ENCODE measurements at regions not wholly inside any gene's neighbourhood (a gene's known extent, or its start where the extent isn't known, plus 50 kb on each side); places are given as distances from the start of the nearest gene placed in this dataset.
"Not testable (repeated sequence)": the region's sequence is repeated elsewhere in the genome, so short reads cannot be mapped to it uniquely, and the experiment has no call there.

DNA sequence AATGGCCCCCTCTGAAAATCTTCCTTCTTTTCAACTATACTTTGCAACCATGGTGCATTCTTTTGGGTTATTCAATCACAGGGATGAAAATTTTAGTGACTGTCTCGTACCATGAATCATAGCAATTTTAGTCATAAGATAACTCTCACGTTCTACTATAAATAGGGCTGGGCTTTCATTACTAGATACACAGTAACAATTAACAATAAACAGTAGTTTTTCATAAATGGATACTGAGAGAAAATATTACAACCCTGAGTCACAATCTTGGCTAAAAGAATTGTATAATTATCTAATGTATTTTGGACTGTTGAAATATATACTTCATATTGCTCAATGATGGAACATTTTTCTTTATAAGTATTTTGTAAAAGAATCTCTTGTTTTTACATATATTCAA is 96.1 kb downstream of the TEX35 start:
- no peak for DNase-seq

GRCh38 chr1:178610690-178611410 is 97.9 kb downstream of the TEX35 start:
- not testable (repeated sequence) for DNase-seq

DNA sequence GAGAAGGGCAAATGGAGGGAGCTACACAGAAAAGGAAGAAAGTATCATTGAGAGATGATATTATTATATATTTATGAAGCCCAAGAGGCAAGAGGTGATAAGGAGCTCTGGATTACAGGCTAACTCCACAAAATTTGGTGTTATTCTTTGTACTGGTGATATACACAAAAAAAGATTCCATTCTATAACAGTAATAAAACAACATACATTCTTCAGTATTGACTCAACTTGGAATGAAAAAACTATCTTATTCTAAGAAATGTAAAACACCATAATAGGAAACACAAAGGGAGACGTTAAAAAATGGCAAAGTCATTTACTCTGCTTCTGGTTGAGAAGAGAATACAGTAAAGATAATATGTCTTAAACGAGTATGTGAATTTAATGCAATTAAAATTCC is 99.4 kb downstream of the TEX35 start:
- DNase-seq, result no peak

- no peak for DNase-seq
These were observed 100.5 kb downstream of the TEX35 start for GRCh38 chr1:178613271-178613945.

DNA sequence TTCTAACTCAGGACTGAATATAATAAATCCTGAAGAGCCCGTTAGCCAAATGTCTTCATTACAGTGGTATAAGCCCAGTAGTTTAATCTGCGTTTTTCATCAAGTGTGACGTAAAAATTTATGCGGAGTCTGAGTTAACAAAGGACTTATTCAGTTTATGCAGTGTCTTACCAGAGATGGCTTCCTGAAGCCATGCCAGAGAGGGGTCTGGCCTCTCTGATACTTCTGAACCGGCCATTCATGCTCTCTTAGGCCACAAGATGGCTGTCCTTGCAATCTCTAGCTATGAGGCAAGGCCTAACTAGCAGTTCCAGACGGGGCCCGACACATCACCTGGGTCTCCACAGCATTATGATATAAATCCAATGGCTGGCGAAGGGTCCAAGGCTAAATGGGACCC is 101.4 kb downstream of the TEX35 start:
- DNase-seq, result no peak

- DNase-seq, result peak; percentile 17
These were observed 105.8 kb upstream of the RALGPS2 start for GRCh38 chr1:178619042-178619927.

- DNase-seq, result no peak
These were observed 104.2 kb upstream of the RALGPS2 start for GRCh38 chr1:178620584-178621475.

GRCh38 chr1:178621822-178622221 is 103.2 kb upstream of the RALGPS2 start:
- DNase-seq, result no peak

DNA sequence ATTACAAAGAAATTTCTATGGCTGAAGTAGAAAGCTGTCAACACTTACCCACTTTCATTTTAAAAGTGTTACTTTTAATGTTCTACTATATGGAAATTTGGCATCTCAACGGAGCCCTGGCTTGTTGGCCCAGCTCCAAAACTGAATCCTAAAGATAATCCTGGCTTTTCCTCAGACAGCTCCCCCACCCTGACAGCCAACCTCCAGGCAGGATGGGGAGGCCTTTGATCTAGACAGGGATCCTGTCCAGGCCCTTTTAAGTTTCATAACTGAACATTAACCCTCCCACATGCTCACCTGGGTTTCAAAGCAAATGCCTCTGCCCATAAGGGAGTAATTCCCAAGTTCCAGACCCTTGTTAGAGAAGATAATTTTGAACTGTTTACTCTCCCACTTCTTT is 99.3 kb upstream of the RALGPS2 start:
- DNase-seq, result no peak

GRCh38 chr1:178627037-178627436 is 98.0 kb upstream of the RALGPS2 start:
- no peak for DNase-seq

GRCh38 chr1:178628637-178629251 is 96.3 kb upstream of the RALGPS2 start:
- no peak for DNase-seq

- DNase-seq, result no peak
These were observed 95.5 kb upstream of the RALGPS2 start for GRCh38 chr1:178629252-178630154.

DNA sequence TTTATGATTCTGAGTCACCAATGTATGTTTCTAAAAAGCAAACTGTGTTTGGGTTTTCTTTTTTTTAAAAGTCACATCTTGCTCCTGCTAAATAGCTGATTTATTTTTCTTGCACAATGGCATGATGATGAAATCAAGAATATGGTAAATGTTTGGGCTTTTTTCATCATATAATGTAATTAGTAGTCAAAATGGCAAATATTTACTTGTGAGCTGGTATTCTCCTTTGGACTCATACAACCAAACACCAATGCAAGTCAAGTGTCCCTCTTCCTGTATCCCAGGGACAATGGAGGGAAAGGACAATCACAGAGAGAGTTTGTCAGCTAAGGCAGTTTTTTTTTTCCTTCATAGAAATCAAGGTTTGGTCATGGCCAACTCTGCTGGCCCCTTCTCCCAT is 94.6 kb upstream of the RALGPS2 start:
- DNase-seq, result no peak

GRCh38 chr1:178632653-178633052 is 92.4 kb upstream of the RALGPS2 start:
- DNase-seq, result no peak

GRCh38 chr1:178633056-178633455 is 92.0 kb upstream of the RALGPS2 start:
- no peak for DNase-seq

- DNase-seq, result no peak
These were observed 90.6 kb upstream of the RALGPS2 start for GRCh38 chr1:178634445-178634844.

DNA sequence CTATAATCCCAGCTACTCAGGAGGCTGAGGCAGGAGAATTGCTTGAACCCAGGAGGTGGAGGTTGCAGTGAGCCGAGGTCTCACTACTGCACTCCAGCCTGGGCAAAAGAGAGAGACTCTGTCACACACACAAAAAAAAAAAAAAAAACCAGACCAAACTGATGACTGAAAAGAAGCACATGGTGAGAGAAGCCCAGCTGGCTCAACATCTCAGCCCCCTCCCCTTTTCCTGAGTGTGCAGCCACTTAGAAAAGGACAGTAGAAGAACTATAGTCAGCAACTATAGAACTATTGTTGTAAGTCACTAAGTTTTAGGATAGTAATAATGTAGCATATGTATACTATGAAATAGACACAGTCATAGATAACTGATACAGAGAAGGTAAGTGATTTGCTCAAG is 87.2 kb upstream of the RALGPS2 start:
- no peak for DNase-seq

DNA sequence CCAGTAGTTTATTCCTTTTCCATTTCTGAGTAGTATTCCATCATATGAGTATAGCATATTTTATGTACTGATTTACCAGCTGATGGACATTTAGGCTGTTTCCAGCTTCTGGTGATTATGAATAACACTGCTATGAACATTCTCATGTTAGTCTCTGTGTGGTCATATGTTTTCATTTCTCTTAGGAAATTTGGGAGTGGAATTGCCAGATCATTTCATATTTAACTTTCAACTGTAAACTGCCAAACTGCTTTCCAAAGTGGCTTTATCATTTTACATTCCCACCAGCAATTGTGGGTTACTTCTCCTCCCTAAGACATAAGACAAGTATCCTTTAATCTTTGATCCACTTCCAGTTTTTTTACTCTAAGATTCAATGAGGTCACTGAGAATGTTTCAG is 85.7 kb upstream of the RALGPS2 start:
- no peak for DNase-seq

- no peak for DNase-seq
These were observed 82.8 kb upstream of the RALGPS2 start for GRCh38 chr1:178642282-178642681.

DNA sequence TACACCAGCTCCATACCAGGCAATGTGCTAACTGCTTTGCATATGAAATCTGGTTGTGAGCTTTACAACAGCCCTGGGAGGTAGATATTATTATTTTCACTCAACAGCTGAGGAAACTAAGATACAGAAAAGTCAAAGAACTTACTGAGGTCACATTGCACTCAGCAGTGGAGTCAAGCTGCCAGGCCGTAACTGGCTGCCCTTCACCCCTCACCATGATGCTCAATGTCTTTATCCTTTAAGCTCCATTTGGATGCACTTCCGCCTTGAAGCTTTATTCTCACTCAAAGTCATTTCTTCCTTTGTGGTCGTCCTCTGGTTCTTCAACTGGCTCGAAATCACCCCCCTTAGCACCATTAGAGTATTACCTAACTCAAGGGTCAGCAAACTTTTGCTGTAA is 81.7 kb upstream of the RALGPS2 start:
- no peak for DNase-seq

- no peak for DNase-seq
These were observed 81.2 kb upstream of the RALGPS2 start for GRCh38 chr1:178643831-178644230.
